ENCODE measurements at regions not wholly inside any gene's neighbourhood (a gene's known extent, or its start where the extent isn't known, plus 50 kb on each side); places are given as distances from the start of the nearest gene placed in this dataset.

GRCh38 chr22:47653921-47654320 lies 891.5 kb downstream of the TBC1D22A start:
- Histone ChIP-seq H3K79me2 (ENCODE audit: control insufficient read depth, low read length) (no peaks in the 10 kb centered on the region), H3K9me2 (replicated peaks; ENCODE audit: control insufficient read depth, low read length) (no peaks in the 10 kb centered on the region), H3K4me2 (ENCODE audit: low read length) (no peak overlapping the region), H3F3A (ENCODE audit: control insufficient read depth, insufficient read depth) (no peaks in the 10 kb centered on the region), H3K9me3 (ENCODE audit: control insufficient read depth, insufficient read depth, low read length) (peaks cover 3% of the 10 kb centered on the region; the same call in 1 of the 2 replicates), H3K4me3 (ENCODE audit: low read length) (no peak overlapping the region), H3K36me3 (ENCODE audit: control insufficient read depth, low read length) (no peaks in the 10 kb centered on the region), H3K27me3 (ENCODE audit: control insufficient read depth, low read length) (no peaks in the 10 kb centered on the region), H4K20me1 (ENCODE audit: control insufficient read depth, insufficient read depth, low read depth, low read length) (no peaks in the 10 kb centered on the region), H3K4me1 (ENCODE audit: control insufficient read depth, low read length) (no peaks in the 10 kb centered on the region), H3K27ac (ENCODE audit: low read depth, low read length) (no peak overlapping the region)
- no peak for TF ChIP-seq EZH2phosphoT487 (IDR thresholded peaks at IDR 0.05; ENCODE audit: borderline replicate concordance, low read length)

DNA sequence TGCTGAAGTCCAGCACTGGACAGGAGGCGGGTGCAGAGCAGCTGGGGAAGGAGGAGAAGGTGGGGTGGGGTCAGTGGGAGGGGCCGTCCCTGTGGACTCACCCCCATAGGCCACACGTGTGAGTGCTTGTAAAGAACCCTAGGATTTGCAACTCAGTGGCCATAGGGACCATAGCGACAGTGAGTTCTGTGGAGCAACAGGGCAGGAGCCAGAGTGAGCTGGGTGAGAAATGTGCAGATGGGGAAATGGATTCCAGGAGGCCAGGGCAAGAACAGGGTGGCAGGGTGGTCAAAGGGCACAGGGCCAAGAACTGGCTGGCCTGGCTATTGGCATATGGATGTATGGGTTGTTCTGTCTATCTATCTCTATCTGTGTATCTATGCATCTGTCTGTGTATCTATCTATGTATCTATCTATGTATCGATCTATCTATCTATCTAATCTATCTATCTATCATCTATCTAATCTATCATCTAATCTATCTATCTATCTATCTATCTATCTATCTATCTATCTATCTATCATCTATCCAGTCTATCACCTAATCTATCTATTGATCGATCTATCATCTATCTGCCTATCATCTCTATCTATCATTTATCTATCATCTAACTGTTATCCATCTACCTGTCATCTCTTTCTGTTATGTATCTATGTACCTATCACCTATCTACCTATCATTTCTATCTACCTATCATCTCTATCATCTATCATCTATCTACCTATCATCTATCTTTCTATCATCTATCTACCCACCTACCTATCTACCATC lies 889.0 kb downstream of the TBC1D22A start:
- Histone ChIP-seq H3K4me2 (ENCODE audit: low read length) (no peak overlapping the region), H4K20me1 (ENCODE audit: control insufficient read depth, insufficient read depth, low read depth, low read length) (no peaks in the 10 kb centered on the region), H3F3A (ENCODE audit: control insufficient read depth, insufficient read depth) (no peaks in the 10 kb centered on the region), H3K27ac (ENCODE audit: low read depth, low read length) (no peak overlapping the region), H3K9me3 (ENCODE audit: control insufficient read depth, insufficient read depth, low read length) (no peaks in the 10 kb centered on the region), H3K79me2 (ENCODE audit: control insufficient read depth, low read length) (no peaks in the 10 kb centered on the region), H3K36me3 (ENCODE audit: control insufficient read depth, low read length) (no peaks in the 10 kb centered on the region), H3K4me3 (ENCODE audit: low read length) (no peak overlapping the region), H3K27me3 (ENCODE audit: control insufficient read depth, low read length) (no peaks in the 10 kb centered on the region), H3K9me2 (replicated peaks; ENCODE audit: control insufficient read depth, low read length) (no peaks in the 10 kb centered on the region), H3K4me1 (ENCODE audit: control insufficient read depth, low read length) (no peaks in the 10 kb centered on the region)
- TF ChIP-seq, protein P1, sequence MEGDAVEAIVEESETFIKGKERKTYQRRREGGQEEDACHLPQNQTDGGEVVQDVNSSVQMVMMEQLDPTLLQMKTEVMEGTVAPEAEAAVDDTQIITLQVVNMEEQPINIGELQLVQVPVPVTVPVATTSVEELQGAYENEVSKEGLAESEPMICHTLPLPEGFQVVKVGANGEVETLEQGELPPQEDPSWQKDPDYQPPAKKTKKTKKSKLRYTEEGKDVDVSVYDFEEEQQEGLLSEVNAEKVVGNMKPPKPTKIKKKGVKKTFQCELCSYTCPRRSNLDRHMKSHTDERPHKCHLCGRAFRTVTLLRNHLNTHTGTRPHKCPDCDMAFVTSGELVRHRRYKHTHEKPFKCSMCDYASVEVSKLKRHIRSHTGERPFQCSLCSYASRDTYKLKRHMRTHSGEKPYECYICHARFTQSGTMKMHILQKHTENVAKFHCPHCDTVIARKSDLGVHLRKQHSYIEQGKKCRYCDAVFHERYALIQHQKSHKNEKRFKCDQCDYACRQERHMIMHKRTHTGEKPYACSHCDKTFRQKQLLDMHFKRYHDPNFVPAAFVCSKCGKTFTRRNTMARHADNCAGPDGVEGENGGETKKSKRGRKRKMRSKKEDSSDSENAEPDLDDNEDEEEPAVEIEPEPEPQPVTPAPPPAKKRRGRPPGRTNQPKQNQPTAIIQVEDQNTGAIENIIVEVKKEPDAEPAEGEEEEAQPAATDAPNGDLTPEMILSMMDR (IDR thresholded peaks at IDR 0.05; ENCODE audit: low read depth, low read length, poor library complexity, severe bottlenecking): no peak
- no peak for TF ChIP-seq EZH2phosphoT487 (IDR thresholded peaks at IDR 0.05; ENCODE audit: borderline replicate concordance, low read length)

- H3K27ac ChIP-seq (ENCODE audit: low read depth, low read length): no peak overlapping the region
- no peak overlapping the region for H3K4me3 ChIP-seq (ENCODE audit: low read length)
- no peaks in the 10 kb centered on the region for H3K4me1 ChIP-seq (ENCODE audit: control insufficient read depth, low read length)
- no peaks in the 10 kb centered on the region for H3K9me3 ChIP-seq (ENCODE audit: control insufficient read depth, insufficient read depth, low read length)
- H3K27me3 ChIP-seq (ENCODE audit: control insufficient read depth, low read length): peaks cover 5% of the 10 kb centered on the region; the same call in 1 of the 2 replicates
- H3K79me2 ChIP-seq (ENCODE audit: control insufficient read depth, low read length): no peaks in the 10 kb centered on the region
- H3K4me2 ChIP-seq (ENCODE audit: low read length): no peak overlapping the region
- TF ChIP-seq, protein P1 (IDR thresholded peaks at IDR 0.05; ENCODE audit: low read depth, low read length, poor library complexity, severe bottlenecking): no peak
- TF ChIP-seq EZH2phosphoT487 (IDR thresholded peaks at IDR 0.05; ENCODE audit: borderline replicate concordance, low read length): no peak
- H4K20me1 ChIP-seq (ENCODE audit: control insufficient read depth, insufficient read depth, low read depth, low read length): no peaks in the 10 kb centered on the region
- no peaks in the 10 kb centered on the region for H3K9me2 ChIP-seq (replicated peaks; ENCODE audit: control insufficient read depth, low read length)
- H3F3A ChIP-seq (ENCODE audit: control insufficient read depth, insufficient read depth): no peaks in the 10 kb centered on the region
- no peaks in the 10 kb centered on the region for H3K36me3 ChIP-seq (ENCODE audit: control insufficient read depth, low read length)
These were observed 885.3 kb downstream of the TBC1D22A start for GRCh38 chr22:47647720-47648119.

GRCh38 chr22:47647181-47647580 lies 884.7 kb downstream of the TBC1D22A start:
- Histone ChIP-seq H3K27ac (ENCODE audit: low read depth, low read length) (no peak overlapping the region), H3K9me2 (replicated peaks; ENCODE audit: control insufficient read depth, low read length) (no peaks in the 10 kb centered on the region), H3K9me3 (ENCODE audit: control insufficient read depth, insufficient read depth, low read length) (no peaks in the 10 kb centered on the region), H4K20me1 (ENCODE audit: control insufficient read depth, insufficient read depth, low read depth, low read length) (no peaks in the 10 kb centered on the region), H3K4me2 (ENCODE audit: low read length) (no peak overlapping the region), H3K36me3 (ENCODE audit: control insufficient read depth, low read length) (no peaks in the 10 kb centered on the region), H3K79me2 (ENCODE audit: control insufficient read depth, low read length) (no peaks in the 10 kb centered on the region), H3K4me1 (ENCODE audit: control insufficient read depth, low read length) (no peaks in the 10 kb centered on the region), H3F3A (ENCODE audit: control insufficient read depth, insufficient read depth) (no peaks in the 10 kb centered on the region), H3K27me3 (ENCODE audit: control insufficient read depth, low read length) (peaks cover 5% of the 10 kb centered on the region; the same call in 1 of the 2 replicates), H3K4me3 (ENCODE audit: low read length) (no peak overlapping the region)
- TF ChIP-seq, protein P1 (IDR thresholded peaks at IDR 0.05; ENCODE audit: low read depth, low read length, poor library complexity, severe bottlenecking): no peak
- no peak for TF ChIP-seq EZH2phosphoT487 (IDR thresholded peaks at IDR 0.05; ENCODE audit: borderline replicate concordance, low read length)
